ENCODE measurements at regions not wholly inside any gene's neighbourhood (a gene's known extent, or its start where the extent isn't known, plus 50 kb on each side); places are given as distances from the start of the nearest gene placed in this dataset.
A peak's percentile ranks its signal among the peaks of the same experiment; 100 is the strongest.

GRCh38 chr3:72130565-72130964 is 345.6 kb upstream of the PROK2 start:
- H3K4me3 ChIP-seq (ENCODE audit: low read depth, low read length) = no peak overlapping the region
- no peak for TF ChIP-seq CTCF (IDR thresholded peaks at IDR 0.05; ENCODE audit: low read depth, low read length, missing control alignments)
- no peak for DNase-seq (ENCODE audit: low read depth)
- in situ Hi-C loops (cut with HindIII; ENCODE audit: low sequenced_read_pairs) = no loop called here

- H3K4me3 ChIP-seq (ENCODE audit: low read depth, low read length) = no peak overlapping the region
- in situ Hi-C loops (cut with HindIII; ENCODE audit: low sequenced_read_pairs) = no loop called here
- peak; percentile 38 for DNase-seq (ENCODE audit: low read depth)
- TF ChIP-seq CTCF (IDR thresholded peaks at IDR 0.05; ENCODE audit: low read depth, low read length, missing control alignments) = no peak
Observed at GRCh38 chr3:72129501-72130094, 344.6 kb upstream of the PROK2 start.

- H3K4me3 ChIP-seq (ENCODE audit: low read depth, low read length) = no peak overlapping the region
- no peak for DNase-seq (ENCODE audit: low read depth)
Observed at GRCh38 chr3:72128921-72129320, 344.0 kb upstream of the PROK2 start.

GRCh38 chr3:72127844-72128243 is 342.9 kb upstream of the PROK2 start:
- no peak for TF ChIP-seq CTCF (IDR thresholded peaks at IDR 0.05; ENCODE audit: low read depth, low read length, missing control alignments)
- in situ Hi-C loops (cut with HindIII; ENCODE audit: low sequenced_read_pairs) = no loop called here
- no peak overlapping the region for H3K4me3 ChIP-seq (ENCODE audit: low read depth, low read length)
- no peak for DNase-seq (ENCODE audit: low read depth)

More at GRCh38 chr3:72128921-72129320, 344.0 kb upstream of the PROK2 start:
- in situ Hi-C loops (cut with HindIII; ENCODE audit: low sequenced_read_pairs) = no loop called here
- no peak for TF ChIP-seq CTCF (IDR thresholded peaks at IDR 0.05; ENCODE audit: low read depth, low read length, missing control alignments)

GRCh38 chr3:72127224-72127612 is 342.3 kb upstream of the PROK2 start:
- in situ Hi-C loops (cut with HindIII; ENCODE audit: low sequenced_read_pairs) = no loop called here
- no peak for TF ChIP-seq CTCF (IDR thresholded peaks at IDR 0.05; ENCODE audit: low read depth, low read length, missing control alignments)
- no peak for DNase-seq (ENCODE audit: low read depth)
- H3K4me3 ChIP-seq (ENCODE audit: low read depth, low read length) = no peak overlapping the region

GRCh38 chr3:72126441-72127223 is 341.7 kb upstream of the PROK2 start:
- no peak for TF ChIP-seq CTCF (IDR thresholded peaks at IDR 0.05; ENCODE audit: low read depth, low read length, missing control alignments)
- DNase-seq (ENCODE audit: low read depth) = no peak
- no peak overlapping the region for H3K4me3 ChIP-seq (ENCODE audit: low read depth, low read length)
- in situ Hi-C loops (cut with HindIII; ENCODE audit: low sequenced_read_pairs) = no loop called here
